WTC11 (cell line): ENCODE measurements at regions not wholly inside any gene's neighbourhood (a gene's known extent, or its start where the extent isn't known, plus 50 kb on each side); places are given as distances from the start of the nearest gene placed in this dataset.

Source experiments
- ATAC-seq: fragments of 200-7000 bp; cut with Tn5 transposase; 2 replicates; pipeline ENCODE4 v1.10.0; 2021; ENCODE audit warnings: mild to moderate bottlenecking, moderate library complexity
- CTCF ChIA-PET: fragments of 300-600 bp; sonication (Branson Sonifier 250); formaldehyde crosslinking; loops from one replicate; lab custom pipeline; 2021; ENCODE audit warnings: antibody characterized with exemption; lab: Charles Lee
- POLR2A ChIA-PET: fragments of 350-600 bp; sonication (Branson Sonifier 250); formaldehyde crosslinking; loops from one replicate; lab custom pipeline; 2021; ENCODE audit warnings: antibody characterized with exemption; lab: Charles Lee
- DNase-seq: peaks from one replicate; pipeline ENCODE4 v3.0.0; 2021; ENCODE audit warnings: low spot score
- H3K27ac Mint-ChIP-seq: 2 replicates; pipeline ENCODE4 v1.8.0; 2021; ENCODE audit warnings: mixed read lengths
- H3K27me3 Mint-ChIP-seq: 2 replicates; pipeline ENCODE4 v1.8.0; 2021; ENCODE audit warnings: low read depth, mild to moderate bottlenecking, moderate library complexity, mixed read lengths
- H3K36me3 Mint-ChIP-seq: 2 replicates; pipeline ENCODE4 v1.8.0; 2021; ENCODE audit warnings: mixed read lengths
- H3K4me1 Mint-ChIP-seq: 2 replicates; pipeline ENCODE4 v1.8.0; 2022; ENCODE audit warnings: mixed read lengths
- H3K4me3 Mint-ChIP-seq: 2 replicates; pipeline ENCODE4 v1.8.0; 2021; ENCODE audit warnings: mild to moderate bottlenecking, moderate library complexity, mixed read lengths
- H3K9me3 Mint-ChIP-seq: 2 replicates; pipeline ENCODE4 v1.8.0; 2021; ENCODE audit warnings: mixed read lengths
- ATF2 ChIP-seq: sonication (generic); formaldehyde crosslinking; IDR thresholded peaks from 2 replicates; pipeline ENCODE4 v1.8.1; 2022; ENCODE audit warnings: low read depth, missing genetic modification reagents, borderline replicate concordance
- CTCF ChIP-seq: fragments of 200-600 bp; IDR thresholded peaks from 2 replicates; pipeline ENCODE4 v1.8.0; 2022; ENCODE audit warnings: antibody characterized with exemption
- EMX1 ChIP-seq: fragments of 250-450 bp; sonication (Bioruptor Pico); IDR thresholded peaks from 2 replicates; pipeline ENCODE4 v1.8.0; 2021; ENCODE audit warnings: mild to moderate bottlenecking
- FOXP1 ChIP-seq: sonication (generic); formaldehyde crosslinking; IDR thresholded peaks from 2 replicates; pipeline ENCODE4 v1.8.0; 2022; ENCODE audit warnings: missing genetic modification reagents, mild to moderate bottlenecking, moderate library complexity, borderline replicate concordance
- FOXP4 ChIP-seq: sonication (generic); formaldehyde crosslinking; IDR thresholded peaks from 2 replicates; pipeline ENCODE4 v1.8.0; 2022; ENCODE audit warnings: mild to moderate bottlenecking, missing genetic modification reagents
- JUN ChIP-seq: sonication (generic); formaldehyde crosslinking; IDR thresholded peaks from 2 replicates; pipeline ENCODE4 v1.8.0; 2023; ENCODE audit warnings: mild to moderate bottlenecking, missing genetic modification reagents
- KAT7 ChIP-seq: sonication (generic); formaldehyde crosslinking; IDR thresholded peaks from 2 replicates; pipeline ENCODE4 v1.8.1; 2023; ENCODE audit warnings: missing genetic modification reagents, mild to moderate bottlenecking, borderline replicate concordance
- MAX ChIP-seq: sonication (generic); formaldehyde crosslinking; IDR thresholded peaks from 2 replicates; pipeline ENCODE4 v1.8.0; 2022; ENCODE audit warnings: mild to moderate bottlenecking, missing genetic modification reagents
- MXD4 ChIP-seq: fragments of 250-450 bp; sonication (Bioruptor Pico); IDR thresholded peaks from 2 replicates; pipeline ENCODE4 v1.8.0; 2021; ENCODE audit warnings: mild to moderate bottlenecking, moderate library complexity, borderline replicate concordance
- NR2C2 ChIP-seq: sonication (generic); formaldehyde crosslinking; IDR thresholded peaks from 2 replicates; pipeline ENCODE4 v1.8.0; 2022; ENCODE audit warnings: mild to moderate bottlenecking, missing genetic modification reagents
- NR3C1 ChIP-seq: sonication (generic); formaldehyde crosslinking; conservative IDR thresholded peaks from 2 replicates; pipeline ENCODE4 v1.8.1; 2023; ENCODE audit warnings: low read depth, mild to moderate bottlenecking, missing genetic modification reagents
- USF2 ChIP-seq: sonication (generic); formaldehyde crosslinking; IDR thresholded peaks from 2 replicates; pipeline ENCODE4 v1.8.1; 2023; ENCODE audit warnings: mild to moderate bottlenecking, missing genetic modification reagents, moderate library complexity
- ZBTB21 ChIP-seq: sonication (generic); formaldehyde crosslinking; IDR thresholded peaks from 2 replicates; pipeline ENCODE4 v1.8.1; 2023; ENCODE audit warnings: mild to moderate bottlenecking, missing genetic modification reagents, borderline replicate concordance
- ZBTB43 ChIP-seq: sonication (generic); formaldehyde crosslinking; IDR thresholded peaks from 2 replicates; pipeline ENCODE4 v1.8.1; 2023; ENCODE audit warnings: mild to moderate bottlenecking, missing genetic modification reagents
- ZNF396 ChIP-seq: fragments of 250-450 bp; sonication (Bioruptor Pico); IDR thresholded peaks from 2 replicates; pipeline ENCODE4 v1.8.0; 2021; ENCODE audit warnings: mild to moderate bottlenecking, moderate library complexity, borderline replicate concordance

GRCh38 chr18:75524181-75524580 lies 96.7 kb upstream of the SMIM21 start (continued):
- no peak for TF ChIP-seq JUN

- Mint-ChIP-seq H3K27ac (no peak overlapping the region), H3K4me1 (peaks cover 4% of the 10 kb centered on the region; the same call in 1 of the 2 replicates), H3K36me3 (no peaks in the 10 kb centered on the region), H3K9me3 (no peaks in the 10 kb centered on the region), H3K4me3 (no peak overlapping the region), H3K27me3 (no peaks in the 10 kb centered on the region)
- no peak for DNase-seq
- ChIA-PET POLR2A (no interaction called here), CTCF (no interaction called here)
- no peak for TF ChIP-seq ZNF396 (CRISPR knock-in tag)
- no peak for TF ChIP-seq MAX (CRISPR knock-in tag)
- no peak for TF ChIP-seq KAT7 (CRISPR knock-in tag)
- no peak for TF ChIP-seq USF2
- ATAC-seq = no peak
Observed at GRCh38 chr18:75521816-75522215, 94.3 kb upstream of the SMIM21 start.

- H3K36me3 Mint-ChIP-seq = peaks cover 7% of the 10 kb centered on the region
- H3K27me3 Mint-ChIP-seq = no peaks in the 10 kb centered on the region
- H3K4me3 Mint-ChIP-seq = no peak overlapping the region
- peaks cover 30% of the 10 kb centered on the region for H3K9me3 Mint-ChIP-seq
- no peak for TF ChIP-seq FOXP4 (CRISPR knock-in tag)
- TF ChIP-seq ATF2 (CRISPR knock-in tag) = no peak
- DNase-seq = no peak
- H3K4me1 Mint-ChIP-seq = peaks cover 4% of the 10 kb centered on the region; the same call in 1 of the 2 replicates
- no peak for ATAC-seq
- no peak overlapping the region for H3K27ac Mint-ChIP-seq
- ChIA-PET POLR2A (no interaction called here), CTCF (no interaction called here)
Observed at GRCh38 chr18:75518007-75518406, 90.5 kb upstream of the SMIM21 start.

GRCh38 chr18:75517286-75517685 lies 89.8 kb upstream of the SMIM21 start:
- ChIA-PET POLR2A (no interaction called here), CTCF (no interaction called here)
- ATAC-seq (no peak), DNase-seq (no peak)
- TF ChIP-seq ZBTB21 (CRISPR knock-in tag) (no peak), FOXP1 (no peak), CTCF (no peak)
- Mint-ChIP-seq H3K9me3 (peaks cover 37% of the 10 kb centered on the region), H3K27me3 (no peaks in the 10 kb centered on the region), H3K27ac (no peak overlapping the region), H3K4me3 (no peak overlapping the region), H3K4me1 (peaks cover 4% of the 10 kb centered on the region; the same call in 1 of the 2 replicates), H3K36me3 (peaks cover 14% of the 10 kb centered on the region)

GRCh38 chr18:75507636-75508035 lies 80.1 kb upstream of the SMIM21 start:
- no peak for ATAC-seq
- no peak for DNase-seq
- peaks cover 17% of the 10 kb centered on the region for H3K36me3 Mint-ChIP-seq
- peaks cover 18% of the 10 kb centered on the region for H3K9me3 Mint-ChIP-seq
- H3K27ac Mint-ChIP-seq = no peak overlapping the region
- POLR2A ChIA-PET = no interaction called here
- peaks cover 13% of the 10 kb centered on the region for H3K4me1 Mint-ChIP-seq
- TF ChIP-seq EMX1 (CRISPR knock-in tag) (no peak), NR3C1 (no peak), MXD4 (CRISPR knock-in tag) (no peak), ZBTB43 (no peak), NR2C2 (no peak)
- TF ChIP-seq, all 79 proteins: peak for 0
- Mint-ChIP-seq H3K4me3 (no peak overlapping the region), H3K27me3 (no peaks in the 10 kb centered on the region)
- CTCF ChIA-PET = no interaction called here
